ENCODE measurements at regions not wholly inside any gene's neighbourhood (a gene's known extent, or its start where the extent isn't known, plus 50 kb on each side); places are given as distances from the start of the nearest gene placed in this dataset.

GRCh38 chr13:44271473-44271872, 102.2 kb upstream of the SERP2 start (continued):
- TF ChIP-seq PRDM2 (tag by site-specific recombination; IDR thresholded peaks at IDR 0.05; ENCODE audit: borderline replicate concordance): no peak
- TF ChIP-seq ZNF148 (tag by site-specific recombination; IDR thresholded peaks at IDR 0.05; ENCODE audit: borderline replicate concordance): no peak
- no peak for TF ChIP-seq SP7 (tag by site-specific recombination; IDR thresholded peaks at IDR 0.05)
- no peak for TF ChIP-seq ZBTB8A (tag by site-specific recombination; IDR thresholded peaks at IDR 0.05)
- no peak for TF ChIP-seq ZBTB49 (tag by site-specific recombination; IDR thresholded peaks at IDR 0.05; ENCODE audit: low read depth)
- no peak for TF ChIP-seq MZF1 (tag by site-specific recombination; IDR thresholded peaks at IDR 0.05; ENCODE audit: borderline replicate concordance)
- TF ChIP-seq REPIN1 (tag by site-specific recombination; IDR thresholded peaks at IDR 0.05; ENCODE audit: low read depth): no peak
- no peak for TF ChIP-seq ZBTB20 (tag by site-specific recombination; IDR thresholded peaks at IDR 0.05)
- TF ChIP-seq ZNF791 (tag by site-specific recombination; IDR thresholded peaks at IDR 0.05): no peak

DNA sequence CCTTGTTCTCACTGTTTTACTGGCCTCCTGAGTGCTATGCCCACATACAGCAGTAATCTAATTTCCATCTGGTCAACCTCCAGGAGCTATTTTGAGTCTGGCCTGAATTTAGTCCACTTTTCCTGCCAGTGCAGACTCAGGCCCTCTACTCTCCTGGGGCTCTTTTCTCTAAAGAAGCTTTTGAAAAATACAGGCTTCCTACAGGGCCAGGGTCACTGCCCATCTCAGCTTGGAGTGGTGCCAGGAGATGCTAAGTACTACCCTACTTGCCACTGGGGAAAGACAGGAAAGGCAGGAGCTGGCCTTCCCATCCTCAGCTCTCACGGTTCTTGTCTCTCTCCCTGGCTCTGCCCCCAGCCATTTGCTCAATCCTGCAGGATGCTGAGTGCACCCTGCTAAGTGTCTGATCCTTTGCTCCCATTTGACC, 101.7 kb upstream of the SERP2 start:
- Histone ChIP-seq H3K27ac (ENCODE audit: extremely low read depth, low read depth, low read length) (no peak overlapping the region), H3K9me3 (ENCODE audit: control insufficient read depth, insufficient read depth, low read depth, low read length) (no peaks in the 10 kb centered on the region), H3K36me3 (ENCODE audit: control insufficient read depth in 2 of 2, insufficient read depth in 1 of 2, low read length in 2 of 2) (no peaks in the 10 kb centered on the region), H3K4me1 (ENCODE audit: control insufficient read depth, insufficient read depth, low read length) (no peaks in the 10 kb centered on the region), H3K4me3 (ENCODE audit: low read depth, low read length) (no peak overlapping the region)
- TF ChIP-seq ZNF791 (tag by site-specific recombination; IDR thresholded peaks at IDR 0.05) (no peak), ZNF37A (tag by site-specific recombination; IDR thresholded peaks at IDR 0.05) (no peak), ZNF560 (tag by site-specific recombination; IDR thresholded peaks at IDR 0.05; ENCODE audit: borderline replicate concordance) (no peak)
- POLR2A ChIA-PET: no interaction called here
- CTCF ChIA-PET: interaction anchor here (0.7 kb wide), 1 partner anchor 115 kb away, joined by 3 read pairs; no protein-coding TSS in a partner anchor

- Histone ChIP-seq H3K9me3 (ENCODE audit: control insufficient read depth, insufficient read depth, low read depth, low read length) (no peaks in the 10 kb centered on the region), H3K27ac (ENCODE audit: extremely low read depth, low read depth, low read length) (no peak overlapping the region), H3K4me1 (ENCODE audit: control insufficient read depth, insufficient read depth, low read length) (no peaks in the 10 kb centered on the region), H3K4me3 (ENCODE audit: low read depth, low read length) (no peak overlapping the region), H3K36me3 (ENCODE audit: control insufficient read depth in 2 of 2, insufficient read depth in 1 of 2, low read length in 2 of 2) (no peaks in the 10 kb centered on the region)
- peak; percentile 74 for TF ChIP-seq ZIC2 (tag by site-specific recombination; IDR thresholded peaks at IDR 0.05)
- TF ChIP-seq ZNF48 (tag by site-specific recombination; IDR thresholded peaks at IDR 0.05): no peak
- ChIA-PET CTCF (no interaction called here), POLR2A (interaction anchor here (0.7 kb wide), 1 partner anchor 117 kb away, joined by 3 read pairs; no protein-coding TSS in a partner anchor)
These were observed 100.9 kb upstream of the SERP2 start for GRCh38 chr13:44272692-44273091.
